AG09309 (cell line): ENCODE measurements at regions not wholly inside any gene's neighbourhood (a gene's known extent, or its start where the extent isn't known, plus 50 kb on each side); places are given as distances from the start of the nearest gene placed in this dataset.

ENCODE experiments used
- DNase-seq: peaks from one replicate; pipeline ENCODE4 v3.0.0-alpha.2; 2010; ENCODE audit warnings: low read depth
- H3K4me3 ChIP-seq: 2 replicates; pipeline ENCODE4 v1.5.1; 2011; ENCODE audit warnings: mild to moderate bottlenecking, low read depth, low read length, moderate library complexity; ENCODE audit not compliant: control insufficient read depth
- TF ChIP-seq, protein P1 (sequence below): IDR thresholded peaks from 2 replicates; pipeline ENCODE4 v1.5.1; 2011; ENCODE audit warnings: mild to moderate bottlenecking, low read depth, low read length, inconsistent platforms; ENCODE audit not compliant: insufficient read depth, control insufficient read depth; ENCODE audit errors: missing control alignments

DNA sequence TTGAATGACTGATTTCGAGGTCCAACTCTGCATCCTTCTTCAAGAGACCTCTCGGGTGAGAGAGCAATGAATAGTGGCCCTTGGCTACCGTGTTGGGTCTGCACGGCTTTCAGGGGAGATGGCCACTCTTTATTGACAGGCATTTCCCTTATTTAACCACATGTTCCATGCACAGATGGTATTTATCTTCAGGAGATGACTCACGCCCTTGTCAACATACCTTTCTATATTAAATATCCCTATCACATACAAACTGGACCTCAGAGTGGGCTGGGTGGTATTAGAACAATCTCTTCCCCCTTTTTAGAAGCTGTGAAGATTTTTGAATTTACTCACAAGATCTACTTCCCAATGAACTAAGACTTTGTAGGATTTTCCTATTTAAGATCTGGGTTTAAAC lies 109.6 kb upstream of the CDC42EP3 start:
- TF ChIP-seq, protein P1, sequence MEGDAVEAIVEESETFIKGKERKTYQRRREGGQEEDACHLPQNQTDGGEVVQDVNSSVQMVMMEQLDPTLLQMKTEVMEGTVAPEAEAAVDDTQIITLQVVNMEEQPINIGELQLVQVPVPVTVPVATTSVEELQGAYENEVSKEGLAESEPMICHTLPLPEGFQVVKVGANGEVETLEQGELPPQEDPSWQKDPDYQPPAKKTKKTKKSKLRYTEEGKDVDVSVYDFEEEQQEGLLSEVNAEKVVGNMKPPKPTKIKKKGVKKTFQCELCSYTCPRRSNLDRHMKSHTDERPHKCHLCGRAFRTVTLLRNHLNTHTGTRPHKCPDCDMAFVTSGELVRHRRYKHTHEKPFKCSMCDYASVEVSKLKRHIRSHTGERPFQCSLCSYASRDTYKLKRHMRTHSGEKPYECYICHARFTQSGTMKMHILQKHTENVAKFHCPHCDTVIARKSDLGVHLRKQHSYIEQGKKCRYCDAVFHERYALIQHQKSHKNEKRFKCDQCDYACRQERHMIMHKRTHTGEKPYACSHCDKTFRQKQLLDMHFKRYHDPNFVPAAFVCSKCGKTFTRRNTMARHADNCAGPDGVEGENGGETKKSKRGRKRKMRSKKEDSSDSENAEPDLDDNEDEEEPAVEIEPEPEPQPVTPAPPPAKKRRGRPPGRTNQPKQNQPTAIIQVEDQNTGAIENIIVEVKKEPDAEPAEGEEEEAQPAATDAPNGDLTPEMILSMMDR: no peak
- DNase-seq: no peak

DNA sequence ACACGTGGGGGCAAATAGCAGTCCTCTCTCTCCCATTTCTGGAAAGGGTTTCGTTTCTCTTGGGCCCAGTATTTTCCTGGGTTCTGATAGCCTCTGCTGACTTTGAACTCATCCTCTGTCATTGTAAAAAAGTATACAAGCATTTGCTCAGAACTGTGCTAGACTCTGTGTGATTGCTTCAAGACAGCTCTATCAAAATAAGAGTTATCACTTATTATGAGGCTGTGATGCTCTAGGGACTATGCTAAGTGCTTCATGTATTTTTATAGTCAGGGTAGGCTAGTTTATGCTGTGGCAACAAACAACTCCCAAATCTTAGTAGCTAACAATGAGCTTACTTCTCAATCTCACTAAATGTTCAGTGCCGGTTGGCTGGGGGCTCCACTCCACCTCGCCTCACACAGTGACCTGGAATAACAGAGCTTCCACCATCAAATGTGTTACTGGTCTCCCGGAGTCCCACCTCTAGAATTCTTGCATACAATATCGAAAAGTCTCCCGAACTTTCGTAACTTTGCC lies 110.8 kb upstream of the CDC42EP3 start:
- no peak for DNase-seq
- H3K4me3 ChIP-seq: no peak overlapping the region
- TF ChIP-seq, protein P1: no peak

More for the DNA sequence above, 109.6 kb upstream of the CDC42EP3 start:
- H3K4me3 ChIP-seq: no peak overlapping the region

DNA sequence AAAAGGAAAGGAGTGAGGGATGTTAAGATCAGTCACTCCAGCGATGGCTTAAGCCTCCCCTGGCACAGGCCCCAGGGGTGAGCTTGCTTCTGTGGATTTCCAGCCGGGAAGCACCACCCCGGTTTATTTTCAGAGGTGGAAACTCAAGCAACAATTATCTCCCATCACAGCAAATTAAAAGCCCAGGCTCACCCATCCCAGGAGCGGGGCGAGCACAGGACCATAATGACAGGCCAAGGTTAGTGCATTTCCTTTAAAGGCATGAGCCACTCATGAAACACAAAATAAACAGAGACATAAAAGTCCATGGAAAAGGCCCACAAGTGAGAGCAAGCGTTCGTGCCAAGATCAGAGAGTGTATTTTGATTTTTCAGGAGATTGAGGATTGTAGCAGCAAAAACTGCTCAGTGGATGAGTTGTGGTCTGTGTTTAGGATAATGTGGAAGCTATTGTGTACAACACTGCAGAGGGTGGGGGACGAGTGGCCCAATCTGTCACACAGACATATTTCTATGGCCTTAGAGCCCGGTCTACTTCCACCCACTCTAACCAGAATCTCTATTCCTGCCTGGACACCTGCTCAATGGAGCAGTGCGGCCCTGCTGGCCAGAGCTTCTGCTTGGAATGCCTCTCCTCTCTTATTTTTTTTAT lies 111.4 kb upstream of the CDC42EP3 start:
- TF ChIP-seq, protein P1: no peak
- no peak for DNase-seq

DNA sequence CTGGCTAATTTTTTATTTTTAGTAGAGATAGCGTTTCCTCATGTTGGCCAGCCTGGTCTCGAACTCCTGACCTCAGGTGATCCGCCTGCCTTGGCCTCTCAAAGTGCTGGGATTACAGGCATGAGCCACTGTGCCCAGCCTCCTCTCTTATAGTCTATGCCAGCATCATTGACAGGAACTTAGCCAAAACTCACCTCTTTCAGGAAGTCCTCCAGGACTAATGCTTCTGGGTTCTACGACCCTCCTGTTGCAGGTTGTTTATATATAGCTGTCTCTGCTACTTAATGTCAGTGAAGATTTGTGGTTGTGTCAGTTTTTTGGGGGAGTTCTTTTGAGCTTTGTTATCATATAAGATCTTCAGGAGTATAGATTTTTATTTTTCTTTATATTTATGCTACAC lies 112.1 kb upstream of the CDC42EP3 start:
- DNase-seq: no peak
- H3K4me3 ChIP-seq: no peak overlapping the region
- TF ChIP-seq, protein P1: no peak

More for the DNA sequence above, 111.4 kb upstream of the CDC42EP3 start:
- no peak overlapping the region for H3K4me3 ChIP-seq

DNA sequence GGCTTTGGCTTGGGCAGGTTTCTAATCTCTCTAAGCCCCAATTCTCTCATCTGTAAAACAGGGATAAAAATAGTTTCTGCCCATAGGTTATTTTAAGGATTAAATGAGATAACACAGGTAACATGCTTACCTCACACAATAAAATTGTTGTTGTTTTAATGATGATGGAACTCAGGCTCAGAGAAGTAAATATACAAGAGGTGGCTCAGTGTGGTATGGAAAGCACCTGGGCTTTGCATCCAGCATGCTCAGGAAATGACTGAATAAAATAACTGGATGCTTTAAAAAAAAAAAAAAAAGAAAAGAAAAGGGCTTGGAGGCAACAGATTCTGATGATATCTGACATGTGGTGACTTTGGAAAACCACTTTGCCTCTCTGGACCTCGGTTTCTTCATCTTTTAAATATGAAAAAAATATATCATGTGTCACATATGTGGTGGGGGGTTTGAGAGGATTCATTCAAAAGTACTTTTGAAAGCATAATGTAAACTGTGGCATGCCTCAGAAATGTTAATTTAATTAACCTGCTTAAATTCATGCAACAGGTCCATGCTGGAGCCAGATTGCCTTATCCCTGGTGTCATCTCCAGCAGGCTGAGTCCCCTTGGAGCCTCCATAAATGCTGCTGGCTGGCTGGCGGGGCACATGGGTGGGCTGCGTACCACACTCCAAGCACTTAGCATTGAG lies 112.8 kb upstream of the CDC42EP3 start:
- DNase-seq: no peak
- TF ChIP-seq, protein P1: no peak

DNA sequence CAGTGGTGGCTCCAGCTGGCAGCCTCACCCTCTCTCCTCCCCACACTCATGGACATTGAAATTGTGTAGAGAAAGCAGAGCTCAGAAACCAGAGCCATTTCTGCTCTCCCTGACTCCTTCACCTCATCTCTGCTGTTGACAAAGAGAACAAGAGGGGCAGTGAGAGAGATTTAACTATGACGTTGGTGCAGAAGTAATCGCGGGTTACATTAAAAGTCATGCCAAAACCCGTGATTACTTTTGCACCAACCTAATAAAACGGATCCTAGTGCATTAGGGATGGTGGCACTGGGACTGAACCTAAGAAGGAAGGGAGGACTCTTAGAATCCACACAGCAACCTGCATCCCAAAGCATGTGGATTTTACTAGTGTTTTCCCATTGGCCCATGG lies 113.3 kb upstream of the CDC42EP3 start:
- TF ChIP-seq, protein P1: no peak
- H3K4me3 ChIP-seq: no peak overlapping the region
- no peak for DNase-seq

More for the DNA sequence above, 112.8 kb upstream of the CDC42EP3 start:
- H3K4me3 ChIP-seq: no peak overlapping the region
